ENCODE measurements at regions not wholly inside any gene's neighbourhood (a gene's known extent, or its start where the extent isn't known, plus 50 kb on each side); places are given as distances from the start of the nearest gene placed in this dataset.

GRCh38 chr4:4599481-4600275 lies 57.8 kb upstream of the STX18 start:
- no peak for DNase-seq (ENCODE audit: low read depth)

- DNase-seq (ENCODE audit: low read depth): no peak
Observed at GRCh38 chr4:4598851-4599411, 57.1 kb upstream of the STX18 start.

- DNase-seq (ENCODE audit: low read depth): no peak
Observed at GRCh38 chr4:4596720-4597119, 54.9 kb upstream of the STX18 start.

- no peak for DNase-seq (ENCODE audit: low read depth)
Observed at GRCh38 chr4:4595252-4595651, 53.4 kb upstream of the STX18 start.

- no peak for DNase-seq (ENCODE audit: low read depth)
Observed at GRCh38 chr4:4594285-4594920, 52.6 kb upstream of the STX18 start.

GRCh38 chr4:4593596-4594284 lies 51.9 kb upstream of the STX18 start:
- no peak for DNase-seq (ENCODE audit: low read depth)

- no peak for DNase-seq (ENCODE audit: low read depth)
Observed at GRCh38 chr4:4592414-4592813, 50.6 kb upstream of the STX18 start.
